Naive thymus-derived CD8-positive, alpha-beta T cell (primary cell): ENCODE measurements at regions not wholly inside any gene's neighbourhood (a gene's known extent, or its start where the extent isn't known, plus 50 kb on each side); places are given as distances from the start of the nearest gene placed in this dataset.

Source experiments
- ATAC-seq, 2 donors: fragments of 150-1000 bp; cut with Tn5 transposase in 1 of 2; sonication (Bioruptor Pico), chemical (Tn5 transposase) in 1 of 2; 1 replicate in 1 of 2; 2 replicates in 1 of 2; pipeline ENCODE4 v1.10.0; 2021; ENCODE audit warnings: mild to moderate bottlenecking in 2 of 2, moderate library complexity in 2 of 2
- POLR2A ChIA-PET: fragments of 350-600 bp; sonication (Branson Sonifier 250); formaldehyde crosslinking; loops from one replicate; lab custom pipeline; 2021; ENCODE audit warnings: antibody characterized with exemption; lab: Charles Lee
- DNase-seq, 10 donors: peaks; one replicate each; pipeline versions ENCODE4 v3.0.0 to v3.0.0-alpha.2; 2020 to 2022
- H3K27ac Mint-ChIP-seq, 10 donors: one replicate each; pipeline ENCODE4 v1.8.0; 2020 to 2022; ENCODE audit warnings: mild to moderate bottlenecking in 10 of 10, mixed read lengths in 10 of 10, moderate library complexity in 4 of 10, inconsistent platforms in 1 of 10
- H3K27me3 Mint-ChIP-seq, 5 donors: one replicate each; pipeline ENCODE4 v1.8.0; 2021 to 2022; ENCODE audit warnings: mixed read lengths in 5 of 5
- H3K36me3 Mint-ChIP-seq, 3 donors: one replicate each; pipeline ENCODE4 v1.8.0; 2020 to 2022; ENCODE audit warnings: mixed read lengths in 3 of 3, mild to moderate bottlenecking in 2 of 3, inconsistent platforms in 1 of 3
- H3K4me1 Mint-ChIP-seq, 4 donors: one replicate each; pipeline ENCODE4 v1.8.0; 2021 to 2022; ENCODE audit warnings: mixed read lengths in 4 of 4
- H3K4me3 Mint-ChIP-seq, 10 donors: one replicate each; pipeline ENCODE4 v1.8.0; 2020 to 2022; ENCODE audit warnings: mild to moderate bottlenecking in 10 of 10, mixed read lengths in 10 of 10, moderate library complexity in 6 of 10, inconsistent platforms in 1 of 10
- H3K9me3 Mint-ChIP-seq, 9 donors: one replicate each; pipeline ENCODE4 v1.8.0; 2020 to 2022; ENCODE audit warnings: mixed read lengths in 9 of 9, mild to moderate bottlenecking in 3 of 9, inconsistent platforms in 1 of 9, moderate library complexity in 1 of 9

DNA sequence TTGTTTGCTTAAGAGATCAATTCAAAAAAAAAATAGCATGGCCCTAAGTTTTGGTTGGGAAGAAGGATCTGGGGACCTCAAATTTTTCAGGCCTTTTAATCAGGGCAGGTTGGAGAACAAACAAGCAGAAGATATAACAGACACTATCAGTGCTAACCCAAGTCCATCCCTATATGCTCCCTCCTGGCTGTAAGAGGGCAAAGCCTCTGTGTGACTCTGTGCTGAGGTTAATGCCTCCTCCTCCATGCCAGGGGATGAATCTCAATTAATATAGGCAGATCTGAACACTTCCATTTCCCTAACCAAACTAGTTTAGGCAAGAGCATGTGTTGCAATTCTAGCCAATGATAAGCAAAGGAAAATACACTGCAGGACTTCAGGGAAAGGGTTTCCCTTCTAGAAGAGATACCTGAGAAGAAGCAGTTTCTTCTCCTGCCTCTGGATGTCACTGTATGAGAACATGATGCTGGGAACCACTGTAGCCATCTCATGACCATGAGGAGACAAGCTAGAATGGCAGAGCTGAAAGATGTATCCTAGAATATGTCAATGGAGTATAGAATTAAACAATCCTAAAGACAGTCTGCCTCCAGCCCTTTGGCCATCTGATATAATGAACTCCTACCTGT lies 76.0 kb downstream of the CHD9NB start:
- no peak for DNase-seq
- Mint-ChIP-seq H3K4me1 (peaks cover 0 to 1% (median 0%) of the 10 kb centered on the region in 4 donors), H3K36me3 (no peaks in the 10 kb centered on the region), H3K27ac (no peak overlapping the region), H3K4me3 (no peak overlapping the region), H3K9me3 (peaks cover 0 to 15% (median 0%) of the 10 kb centered on the region in 9 donors), H3K27me3 (peaks cover 16 to 69% (median 33%) of the 10 kb centered on the region in 5 donors)
- ATAC-seq, result no peak
- POLR2A ChIA-PET, result no interaction called here

DNA sequence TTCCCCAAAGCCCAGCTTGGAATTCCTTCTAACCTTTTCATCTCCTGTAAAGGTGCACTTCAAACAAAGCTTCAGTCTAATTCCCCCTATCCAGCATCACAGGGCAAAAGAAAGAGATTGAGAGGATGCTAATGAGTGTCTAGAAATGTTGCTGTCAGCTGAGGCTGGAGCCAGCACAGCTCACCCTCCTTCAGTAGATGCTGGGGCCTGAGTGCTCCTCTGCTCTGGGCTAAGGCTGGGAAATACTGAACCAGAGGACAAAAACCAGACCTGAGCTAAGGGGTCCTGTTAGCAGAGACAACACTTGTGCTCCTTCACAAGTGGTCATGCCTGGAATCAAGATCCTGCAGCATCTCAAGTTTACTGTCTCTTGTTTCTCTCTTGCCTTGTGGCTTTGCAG lies 85.0 kb downstream of the CHD9NB start:
- Mint-ChIP-seq H3K36me3 (no peaks in the 10 kb centered on the region), H3K4me3 (no peak overlapping the region), H3K4me1 (no peaks in the 10 kb centered on the region), H3K27ac (no peak overlapping the region), H3K9me3 (peaks cover 0 to 5% (median 0%) of the 10 kb centered on the region in 9 donors), H3K27me3 (peaks cover 0 to 9% (median 4%) of the 10 kb centered on the region in 5 donors)
- DNase-seq, result no peak
- POLR2A ChIA-PET, result no interaction called here
- ATAC-seq, result no peak

DNA sequence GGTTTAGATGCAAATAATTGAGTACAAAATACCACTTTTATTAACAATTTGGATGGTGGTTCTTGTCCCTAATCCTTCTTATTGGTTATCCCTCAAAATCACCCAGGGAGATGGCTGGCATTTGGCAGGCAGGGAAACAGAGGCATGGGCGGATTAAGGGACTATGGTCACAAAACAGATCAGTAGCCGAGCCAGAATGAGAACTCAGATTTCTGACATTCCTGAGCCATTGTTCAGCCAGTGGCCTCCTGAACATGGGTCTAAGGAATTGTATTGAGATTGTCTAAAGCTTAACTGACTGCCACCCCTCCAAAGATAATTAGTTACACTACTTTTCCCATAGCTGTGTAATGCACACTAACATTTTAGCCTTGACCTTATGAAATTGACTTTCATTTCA lies 88.4 kb downstream of the CHD9NB start:
- Mint-ChIP-seq H3K4me3 (no peak overlapping the region), H3K36me3 (no peaks in the 10 kb centered on the region), H3K27ac (no peak overlapping the region), H3K9me3 (no peaks in the 10 kb centered on the region), H3K4me1 (peaks cover 0 to under 1% (median 0%) of the 10 kb centered on the region in 4 donors), H3K27me3 (peaks cover 0 to 10% (median 0%) of the 10 kb centered on the region in 5 donors)
- no peak for ATAC-seq
- POLR2A ChIA-PET, result no interaction called here
- DNase-seq, result no peak

DNA sequence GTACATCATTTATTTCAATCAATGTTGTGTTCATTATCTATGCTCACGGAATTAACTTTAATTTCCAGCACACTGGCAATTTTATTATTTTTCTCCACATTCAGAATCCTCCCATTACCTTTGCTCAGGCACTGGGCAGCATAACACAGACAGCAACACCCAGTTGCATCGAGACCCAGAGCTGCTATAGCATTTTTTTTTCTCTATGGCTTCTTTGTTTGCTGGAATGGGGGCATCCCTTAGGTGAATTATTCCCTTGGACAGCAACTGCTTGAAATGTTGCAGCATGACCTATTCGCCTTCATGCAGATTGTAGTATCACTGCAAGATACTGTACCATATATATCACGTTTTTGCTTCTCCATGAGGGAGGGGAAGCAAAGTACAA lies 88.8 kb downstream of the CHD9NB start:
- Mint-ChIP-seq H3K27me3 (peaks cover 0 to 13% (median 0%) of the 10 kb centered on the region in 5 donors), H3K36me3 (no peaks in the 10 kb centered on the region), H3K9me3 (no peaks in the 10 kb centered on the region), H3K27ac (no peak overlapping the region), H3K4me3 (no peak overlapping the region), H3K4me1 (peaks cover 0 to 5% (median 0%) of the 10 kb centered on the region in 4 donors)
- POLR2A ChIA-PET, result no interaction called here
- DNase-seq (no peak), ATAC-seq (no peak)

DNA sequence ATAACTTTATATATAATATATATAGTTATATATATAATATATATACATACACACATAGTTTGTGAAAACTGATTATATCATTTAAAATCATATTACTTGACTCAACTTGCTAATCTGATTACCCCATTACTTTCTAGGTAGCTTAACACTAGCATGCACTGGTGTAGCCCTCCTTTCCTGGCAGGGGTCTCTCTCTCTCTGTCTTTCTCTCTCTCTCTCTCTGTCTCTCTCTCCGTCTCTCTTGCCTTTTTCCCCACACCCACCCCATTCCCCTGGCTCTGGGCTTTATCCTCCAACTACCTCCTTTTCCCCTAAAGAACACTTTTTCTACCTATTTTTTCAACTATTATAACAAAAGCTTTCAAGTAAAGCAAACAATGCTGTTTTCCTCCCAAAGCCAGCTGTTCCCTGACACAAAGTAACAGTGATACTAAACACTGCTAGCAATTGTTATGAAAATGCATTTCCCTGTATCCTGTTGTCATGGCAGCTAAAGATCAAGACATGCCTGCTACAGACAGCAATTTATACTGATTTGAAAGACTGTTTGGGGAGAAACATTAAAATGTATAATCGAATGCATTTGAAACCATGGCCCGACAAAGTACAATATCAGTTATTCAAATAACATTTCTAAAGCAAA lies 89.4 kb downstream of the CHD9NB start:
- ATAC-seq (no peak), DNase-seq (no peak)
- no peak overlapping the region for H3K4me3 Mint-ChIP-seq
- POLR2A ChIA-PET, result no interaction called here
- H3K27me3 Mint-ChIP-seq, result peaks cover 0 to 13% (median 0%) of the 10 kb centered on the region in 5 donors
- no peaks in the 10 kb centered on the region for H3K9me3 Mint-ChIP-seq
- H3K27ac Mint-ChIP-seq, result no peak overlapping the region
- no peaks in the 10 kb centered on the region for H3K36me3 Mint-ChIP-seq
- peaks cover 0 to 5% (median 0%) of the 10 kb centered on the region in 4 donors for H3K4me1 Mint-ChIP-seq

DNA sequence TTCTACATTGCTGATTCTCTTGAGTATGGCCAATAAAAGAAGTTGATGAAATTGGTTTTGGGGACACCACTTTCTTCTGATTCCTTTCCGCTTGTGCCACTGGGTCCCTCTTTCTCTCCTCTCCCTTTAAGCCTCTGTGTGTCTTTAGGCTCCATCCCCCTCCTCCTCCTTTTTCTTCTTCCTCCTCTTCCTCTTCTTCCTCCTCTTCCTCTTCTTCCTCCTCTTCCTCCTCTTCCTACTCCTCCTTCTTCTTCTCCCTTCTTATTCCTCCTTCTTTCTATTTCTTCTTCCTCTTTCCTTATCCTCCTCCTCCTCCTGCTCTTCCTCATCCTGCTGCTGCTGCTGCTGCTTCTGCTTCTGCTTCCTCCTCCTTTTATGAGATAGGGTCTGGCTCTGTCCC lies 93.7 kb downstream of the CHD9NB start:
- Mint-ChIP-seq H3K27me3 (peaks cover 0 to 22% (median 10%) of the 10 kb centered on the region in 5 donors), H3K4me1 (peaks cover 0 to 5% (median 0%) of the 10 kb centered on the region in 4 donors), H3K9me3 (no peaks in the 10 kb centered on the region), H3K27ac (no peak overlapping the region), H3K36me3 (no peaks in the 10 kb centered on the region), H3K4me3 (no peak overlapping the region)
- POLR2A ChIA-PET, result no interaction called here
- DNase-seq (no peak), ATAC-seq (no peak)

DNA sequence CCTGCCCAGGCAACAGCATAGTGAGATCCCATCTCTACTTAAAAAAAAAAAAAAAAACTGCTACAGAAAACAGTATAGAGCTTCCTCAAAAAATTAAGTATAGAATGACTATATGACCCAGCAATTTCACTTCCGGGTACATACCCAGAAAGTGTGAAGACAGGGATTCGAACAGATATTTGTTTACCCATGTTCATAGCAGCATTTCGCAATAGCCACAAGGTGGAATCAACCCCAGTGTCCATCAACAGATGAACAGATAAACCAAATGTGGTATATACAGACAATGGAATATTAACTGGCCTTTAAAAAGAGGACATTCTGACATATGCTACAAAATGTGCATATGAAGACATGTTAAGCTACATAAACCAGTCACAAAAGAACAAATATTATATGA lies 95.5 kb downstream of the CHD9NB start:
- no peak for DNase-seq
- Mint-ChIP-seq H3K9me3 (no peaks in the 10 kb centered on the region), H3K27me3 (peaks cover 3 to 29% (median 12%) of the 10 kb centered on the region in 5 donors), H3K27ac (no peak overlapping the region), H3K36me3 (no peaks in the 10 kb centered on the region), H3K4me3 (no peak overlapping the region), H3K4me1 (peaks cover 0 to 5% (median 0%) of the 10 kb centered on the region in 4 donors)
- no peak for ATAC-seq
- POLR2A ChIA-PET, result no interaction called here

DNA sequence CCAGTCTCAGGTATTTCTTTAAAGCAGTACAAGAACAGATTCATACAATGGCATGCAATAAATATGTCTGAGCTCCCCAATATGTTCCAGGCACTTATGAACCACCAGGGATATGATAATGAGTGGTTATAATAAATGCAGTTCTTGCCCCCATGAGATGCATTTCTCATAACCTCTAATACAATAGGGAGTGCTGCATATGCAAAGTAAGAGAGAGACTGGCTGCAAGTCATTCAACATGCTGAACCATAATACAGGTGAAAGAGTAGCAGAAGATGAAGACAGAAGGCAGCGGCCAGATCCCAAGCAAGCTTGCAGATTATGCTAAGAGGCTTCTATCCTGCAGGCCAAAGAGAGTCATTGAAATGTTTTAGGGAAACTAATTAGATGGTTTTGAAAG lies 96.7 kb downstream of the CHD9NB start:
- no peak for ATAC-seq
- Mint-ChIP-seq H3K27me3 (peaks cover 5 to 24% (median 12%) of the 10 kb centered on the region in 5 donors), H3K27ac (no peak overlapping the region), H3K36me3 (no peaks in the 10 kb centered on the region), H3K9me3 (no peaks in the 10 kb centered on the region), H3K4me3 (no peak overlapping the region), H3K4me1 (peaks cover 0 to 5% (median 0%) of the 10 kb centered on the region in 4 donors)
- POLR2A ChIA-PET, result no interaction called here
- DNase-seq, result no peak

DNA sequence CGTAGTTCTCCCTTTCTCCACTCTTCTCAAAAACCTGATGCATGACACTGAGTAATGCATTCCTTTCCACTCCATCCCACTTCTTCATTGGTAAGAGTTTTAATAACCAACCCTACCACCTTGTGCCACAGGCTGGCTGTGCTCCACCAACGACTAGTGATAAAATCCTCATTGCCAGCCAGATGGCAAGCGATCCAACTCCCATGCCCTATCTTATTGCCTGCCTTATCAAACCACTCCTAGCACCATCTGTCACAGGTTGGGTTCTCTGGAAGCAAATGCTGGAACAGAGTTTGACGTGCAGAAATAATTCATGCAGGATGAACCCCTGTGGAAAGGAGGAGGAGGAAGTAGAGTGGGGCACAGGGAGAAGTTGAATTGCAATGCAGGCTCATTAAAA lies 99.5 kb downstream of the CHD9NB start:
- H3K4me3 Mint-ChIP-seq, result no peak overlapping the region
- H3K27me3 Mint-ChIP-seq, result peaks cover 5 to 28% (median 18%) of the 10 kb centered on the region in 5 donors
- H3K27ac Mint-ChIP-seq, result no peak overlapping the region
- DNase-seq (no peak), ATAC-seq (no peak)
- H3K4me1 Mint-ChIP-seq, result no peaks in the 10 kb centered on the region
- no peaks in the 10 kb centered on the region for H3K36me3 Mint-ChIP-seq
- H3K9me3 Mint-ChIP-seq, result peaks cover 0 to 15% (median 0%) of the 10 kb centered on the region in 9 donors
- POLR2A ChIA-PET, result no interaction called here

DNA sequence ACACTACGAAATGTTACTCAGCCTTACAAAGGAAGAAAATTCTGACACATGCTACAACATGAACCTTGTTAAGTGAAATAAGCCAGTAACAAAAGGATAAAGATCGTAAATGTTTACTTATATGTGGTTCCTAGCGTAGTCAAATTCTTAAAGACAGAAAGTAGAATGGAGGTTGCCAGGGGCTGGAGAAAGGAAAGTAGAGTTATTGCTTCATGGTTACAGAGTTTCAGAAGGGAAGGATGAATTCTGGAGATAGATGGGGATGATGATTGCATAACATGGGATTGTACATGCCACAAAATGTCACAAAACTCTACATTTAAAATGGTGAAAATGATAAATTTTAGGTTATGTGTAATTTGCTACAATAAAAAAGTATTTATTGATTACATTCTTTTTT lies 103.8 kb downstream of the CHD9NB start:
- Mint-ChIP-seq H3K4me3 (no peak overlapping the region), H3K27ac (no peak overlapping the region), H3K4me1 (no peaks in the 10 kb centered on the region), H3K9me3 (peaks cover 0 to 16% (median 10%) of the 10 kb centered on the region in 9 donors), H3K36me3 (peaks cover 0 to 1% (median 1%) of the 10 kb centered on the region in 3 donors), H3K27me3 (peaks cover 3 to 17% (median 8%) of the 10 kb centered on the region in 5 donors)
- POLR2A ChIA-PET, result no interaction called here
- ATAC-seq, result no peak
- DNase-seq, result no peak

DNA sequence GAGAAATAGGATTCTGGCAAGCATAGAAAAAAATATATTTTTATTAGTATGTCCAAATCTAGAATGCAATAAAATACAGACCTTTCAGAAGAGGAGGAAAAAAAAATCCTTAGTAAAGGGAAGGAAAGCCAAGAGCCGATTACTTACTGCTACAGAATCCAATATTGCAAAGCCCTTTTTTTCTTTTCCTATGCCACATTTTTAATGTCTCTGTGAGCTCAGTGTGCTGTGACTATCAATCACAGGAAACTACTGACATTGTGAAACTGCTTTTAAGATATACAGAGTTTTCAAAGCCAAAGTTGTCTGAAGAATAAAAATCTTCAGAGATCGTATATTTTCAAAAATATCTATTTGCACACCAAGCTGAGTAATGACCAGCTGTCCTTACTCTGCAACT lies 120.4 kb downstream of the CHD9NB start:
- Mint-ChIP-seq H3K4me1 (no peaks in the 10 kb centered on the region), H3K9me3 (peaks cover 0 to 13% (median 2%) of the 10 kb centered on the region in 9 donors), H3K27ac (no peak overlapping the region), H3K27me3 (peaks cover 1 to 20% (median 14%) of the 10 kb centered on the region in 5 donors), H3K36me3 (no peaks in the 10 kb centered on the region), H3K4me3 (no peak overlapping the region)
- DNase-seq, result no peak
- ATAC-seq, result no peak
- POLR2A ChIA-PET, result no interaction called here

DNA sequence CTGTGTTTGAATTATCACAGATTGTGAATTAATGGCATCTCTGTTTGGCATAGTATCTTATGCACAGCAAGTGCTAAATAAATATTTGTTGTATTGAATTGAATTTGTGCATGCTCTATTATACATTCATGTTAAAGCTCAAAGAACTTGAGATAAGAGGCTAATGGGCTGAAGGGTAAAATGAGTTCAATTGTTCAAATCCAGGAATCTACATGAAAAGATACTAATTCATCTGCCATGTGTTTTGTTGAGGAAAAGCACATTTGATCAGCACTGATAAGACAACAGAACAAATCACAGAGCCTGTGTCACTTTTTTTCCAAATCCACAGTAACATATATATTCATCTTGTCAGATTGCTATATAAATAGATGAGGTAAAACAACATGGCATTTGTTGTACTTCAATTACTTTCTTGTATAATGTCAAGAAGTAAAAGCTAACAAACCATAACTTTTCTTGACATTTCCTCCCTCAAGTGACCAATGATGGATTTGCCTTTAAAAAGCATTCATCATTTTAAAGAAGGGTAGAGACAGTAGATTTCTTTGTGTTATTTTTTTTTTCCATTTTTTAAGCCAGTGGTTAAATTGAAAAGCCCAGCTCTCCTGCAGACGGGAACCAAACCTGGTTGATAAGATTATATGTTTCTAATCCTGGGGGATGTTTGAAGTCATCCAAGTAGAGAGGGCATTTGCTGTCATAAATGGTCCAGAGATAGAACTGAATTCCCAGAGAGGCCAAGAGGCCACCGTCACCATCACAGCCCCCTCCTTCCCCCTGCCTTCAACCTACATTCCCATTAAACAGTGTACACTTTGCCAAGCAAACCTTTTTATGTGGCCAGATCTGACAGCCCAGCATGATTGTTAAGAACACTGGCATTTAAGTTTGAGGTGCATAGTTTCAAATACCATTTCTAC lies 123.0 kb downstream of the CHD9NB start:
- Mint-ChIP-seq H3K4me3 (no peak overlapping the region), H3K27me3 (peaks cover 0 to 8% (median 4%) of the 10 kb centered on the region in 5 donors), H3K36me3 (no peaks in the 10 kb centered on the region), H3K9me3 (peaks cover 0 to 13% (median 2%) of the 10 kb centered on the region in 9 donors), H3K4me1 (no peaks in the 10 kb centered on the region), H3K27ac (no peak overlapping the region)
- ATAC-seq, result no peak
- DNase-seq, result no peak
- POLR2A ChIA-PET, result no interaction called here

DNA sequence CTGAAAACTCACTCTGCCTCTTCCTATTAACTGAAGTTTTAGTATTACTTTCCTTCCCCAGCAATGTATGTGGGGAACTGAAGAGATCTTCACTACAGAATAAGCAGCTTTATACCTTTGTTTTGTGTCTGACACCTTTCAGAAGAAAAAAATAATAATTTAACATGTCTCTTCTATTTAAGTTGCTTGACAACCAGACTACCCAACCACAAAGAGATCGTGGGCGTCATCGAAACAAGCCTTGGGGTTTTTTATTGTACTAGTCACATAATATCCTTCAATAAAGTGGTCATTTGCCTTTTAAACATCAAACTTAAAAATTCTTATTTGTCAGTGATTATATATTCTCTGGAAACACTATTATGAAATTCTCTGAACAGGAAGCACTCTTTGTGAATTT lies 123.7 kb downstream of the CHD9NB start:
- no peak overlapping the region for H3K4me3 Mint-ChIP-seq
- POLR2A ChIA-PET, result no interaction called here
- no peak overlapping the region for H3K27ac Mint-ChIP-seq
- peaks cover 0 to 9% (median 5%) of the 10 kb centered on the region in 5 donors for H3K27me3 Mint-ChIP-seq
- H3K4me1 Mint-ChIP-seq, result no peaks in the 10 kb centered on the region
- DNase-seq, result no peak
- H3K9me3 Mint-ChIP-seq, result peaks cover 0 to 13% (median 0%) of the 10 kb centered on the region in 9 donors
- no peaks in the 10 kb centered on the region for H3K36me3 Mint-ChIP-seq
- no peak for ATAC-seq
